ENCODE measurements at regions not wholly inside any gene's neighbourhood (a gene's known extent, or its start where the extent isn't known, plus 50 kb on each side); places are given as distances from the start of the nearest gene placed in this dataset.
"Not testable (repeated sequence)": the region's sequence is repeated elsewhere in the genome, so short reads cannot be mapped to it uniquely, and the experiment has no call there.

GRCh38 chr6:27014053-27014452 is 233.4 kb upstream of the PRSS16 start:
- H3K4me1 Mint-ChIP-seq; H3K27ac Mint-ChIP-seq; ATAC-seq (ENCODE audit: low read depth in 2 of 2); H3K36me3 Mint-ChIP-seq; DNase-seq; H3K27ac ChIP-seq (ENCODE audit: insufficient read depth, low read length, poor library complexity, severe bottlenecking); H3K36me3 ChIP-seq (ENCODE audit: control insufficient read depth, insufficient read depth, low read length); H3K4me3 Mint-ChIP-seq; H3K4me1 ChIP-seq (ENCODE audit: control insufficient read depth, insufficient read depth, low read length, poor library complexity, severe bottlenecking); H3K4me3 ChIP-seq (ENCODE audit: low read depth, low read length); H3K27me3 ChIP-seq (ENCODE audit: control insufficient read depth, insufficient read depth, low read length): not testable (repeated sequence)
- peaks cover 11 to 12% of the 10 kb centered on the region in 2 experiments for H3K9me3 ChIP-seq (ENCODE audit: control insufficient read depth in 2 of 2, low read length in 2 of 2)
- H3K9me3 Mint-ChIP-seq, result peaks cover 2 to 32% (median 13%) of the 10 kb centered on the region in 7 donors
- H3K27me3 Mint-ChIP-seq, result peaks cover 15% of the 10 kb centered on the region

- no peaks in the 10 kb centered on the region for H3K36me3 Mint-ChIP-seq
- DNase-seq, result no peak
- H3K4me3 Mint-ChIP-seq, result no peak overlapping the region
- Histone ChIP-seq H3K27me3 (ENCODE audit: control insufficient read depth, insufficient read depth, low read length) (peaks cover 10% of the 10 kb centered on the region), H3K4me1 (ENCODE audit: control insufficient read depth, insufficient read depth, low read length, poor library complexity, severe bottlenecking) (peaks cover 15% of the 10 kb centered on the region), H3K36me3 (ENCODE audit: control insufficient read depth, insufficient read depth, low read length) (no peaks in the 10 kb centered on the region), H3K27ac (ENCODE audit: insufficient read depth, low read length, poor library complexity, severe bottlenecking) (no peak overlapping the region), H3K9me3 (ENCODE audit: control insufficient read depth in 2 of 2, low read length in 2 of 2) (peaks cover 11 to 12% of the 10 kb centered on the region in 2 experiments), H3K4me3 (ENCODE audit: low read depth, low read length) (no peak overlapping the region)
- peaks cover 2 to 26% (median 13%) of the 10 kb centered on the region in 7 donors for H3K9me3 Mint-ChIP-seq
- peaks cover 0 to 14% (median 9%) of the 10 kb centered on the region in 4 donors for H3K4me1 Mint-ChIP-seq
- H3K27me3 Mint-ChIP-seq, result peaks cover 27% of the 10 kb centered on the region
- no peak overlapping the region for H3K27ac Mint-ChIP-seq
- ATAC-seq (ENCODE audit: low read depth in 2 of 2), result no peak
These were observed 230.8 kb upstream of the PRSS16 start for GRCh38 chr6:27016689-27017088.

GRCh38 chr6:27018401-27018800 is 229.1 kb upstream of the PRSS16 start:
- Histone ChIP-seq H3K4me1 (ENCODE audit: control insufficient read depth, insufficient read depth, low read length, poor library complexity, severe bottlenecking) (peaks cover 15% of the 10 kb centered on the region), H3K27me3 (ENCODE audit: control insufficient read depth, insufficient read depth, low read length) (peaks cover 11% of the 10 kb centered on the region), H3K9me3 (ENCODE audit: control insufficient read depth in 2 of 2, low read length in 2 of 2) (peaks cover 11 to 12% of the 10 kb centered on the region in 2 experiments)
- H3K36me3 ChIP-seq (ENCODE audit: control insufficient read depth, insufficient read depth, low read length); H3K27ac ChIP-seq (ENCODE audit: insufficient read depth, low read length, poor library complexity, severe bottlenecking); H3K27ac Mint-ChIP-seq; DNase-seq; H3K4me3 ChIP-seq (ENCODE audit: low read depth, low read length); ATAC-seq (ENCODE audit: low read depth in 2 of 2); H3K36me3 Mint-ChIP-seq; H3K4me3 Mint-ChIP-seq: not testable (repeated sequence)
- peaks cover 2 to 21% (median 11%) of the 10 kb centered on the region in 7 donors for H3K9me3 Mint-ChIP-seq
- peaks cover 0 to 14% (median 9%) of the 10 kb centered on the region in 4 donors for H3K4me1 Mint-ChIP-seq
- peaks cover 25% of the 10 kb centered on the region for H3K27me3 Mint-ChIP-seq

- ATAC-seq (ENCODE audit: low read depth in 2 of 2), result peak in 1 of 2 donors; percentile 50
These were observed 227.6 kb upstream of the PRSS16 start for GRCh38 chr6:27019651-27020552.

GRCh38 chr6:27020553-27020880 is 227.0 kb upstream of the PRSS16 start:
- no peak for DNase-seq
- H3K4me1 Mint-ChIP-seq, result peaks cover 0 to 14% (median 9%) of the 10 kb centered on the region in 4 donors
- peak overlapping the region; percentile 11 to 82 (median 72) for H3K4me3 Mint-ChIP-seq
- Histone ChIP-seq H3K4me1 (ENCODE audit: control insufficient read depth, insufficient read depth, low read length, poor library complexity, severe bottlenecking) (peaks cover 15% of the 10 kb centered on the region), H3K27ac (ENCODE audit: insufficient read depth, low read length, poor library complexity, severe bottlenecking) (no peak overlapping the region), H3K27me3 (ENCODE audit: control insufficient read depth, insufficient read depth, low read length) (peaks cover 13% of the 10 kb centered on the region), H3K36me3 (ENCODE audit: control insufficient read depth, insufficient read depth, low read length) (no peaks in the 10 kb centered on the region), H3K4me3 (ENCODE audit: low read depth, low read length) (peak overlapping the region; percentile 60), H3K9me3 (ENCODE audit: control insufficient read depth in 2 of 2, low read length in 2 of 2) (peaks cover 10 to 11% of the 10 kb centered on the region in 2 experiments)
- H3K9me3 Mint-ChIP-seq, result peaks cover 0 to 12% (median 7%) of the 10 kb centered on the region in 7 donors
- peak overlapping the region in 1 of 3 donors; percentile 30 for H3K27ac Mint-ChIP-seq
- H3K27me3 Mint-ChIP-seq, result peaks cover 46% of the 10 kb centered on the region
- ATAC-seq (ENCODE audit: low read depth in 2 of 2), result no peak
- no peaks in the 10 kb centered on the region for H3K36me3 Mint-ChIP-seq

More at GRCh38 chr6:27019651-27020552, 227.6 kb upstream of the PRSS16 start:
- Histone ChIP-seq H3K27me3 (ENCODE audit: control insufficient read depth, insufficient read depth, low read length) (peaks cover 13% of the 10 kb centered on the region), H3K36me3 (ENCODE audit: control insufficient read depth, insufficient read depth, low read length) (no peaks in the 10 kb centered on the region), H3K9me3 (ENCODE audit: control insufficient read depth in 2 of 2, low read length in 2 of 2) (peaks cover 11 to 12% of the 10 kb centered on the region in 2 experiments), H3K4me3 (ENCODE audit: low read depth, low read length) (peak overlapping the region; percentile 60), H3K4me1 (ENCODE audit: control insufficient read depth, insufficient read depth, low read length, poor library complexity, severe bottlenecking) (peaks cover 15% of the 10 kb centered on the region), H3K27ac (ENCODE audit: insufficient read depth, low read length, poor library complexity, severe bottlenecking) (no peak overlapping the region)
- H3K9me3 Mint-ChIP-seq, result peaks cover 2 to 16% (median 8%) of the 10 kb centered on the region in 7 donors
- H3K27me3 Mint-ChIP-seq, result peaks cover 40% of the 10 kb centered on the region
- H3K27ac Mint-ChIP-seq, result peak overlapping the region in 1 of 3 donors; percentile 30
- DNase-seq, result peak in 2 of 3 donors; percentile 2 to 56
- peaks cover 0 to 14% (median 9%) of the 10 kb centered on the region in 4 donors for H3K4me1 Mint-ChIP-seq
- H3K4me3 Mint-ChIP-seq, result peak overlapping the region; percentile 11 to 90 (median 72)
- no peaks in the 10 kb centered on the region for H3K36me3 Mint-ChIP-seq

- peaks cover 0 to 4% (median 2%) of the 10 kb centered on the region in 7 donors for H3K9me3 Mint-ChIP-seq
- ATAC-seq (ENCODE audit: low read depth in 2 of 2) (no peak), DNase-seq (no peak)
- H3K27me3 Mint-ChIP-seq, result peaks cover 58% of the 10 kb centered on the region
- Histone ChIP-seq H3K36me3 (ENCODE audit: control insufficient read depth, insufficient read depth, low read length) (no peaks in the 10 kb centered on the region), H3K4me3 (ENCODE audit: low read depth, low read length) (no peak overlapping the region), H3K4me1 (ENCODE audit: control insufficient read depth, insufficient read depth, low read length, poor library complexity, severe bottlenecking) (peaks cover 15% of the 10 kb centered on the region), H3K9me3 (ENCODE audit: control insufficient read depth in 2 of 2, low read length in 2 of 2) (no peaks in the 10 kb centered on the region), H3K27me3 (ENCODE audit: control insufficient read depth, insufficient read depth, low read length) (peaks cover 13% of the 10 kb centered on the region), H3K27ac (ENCODE audit: insufficient read depth, low read length, poor library complexity, severe bottlenecking) (no peak overlapping the region)
- peak overlapping the region in 1 of 3 donors; percentile 16 for H3K27ac Mint-ChIP-seq
- H3K4me1 Mint-ChIP-seq, result peaks cover 0 to 14% (median 9%) of the 10 kb centered on the region in 4 donors
- no peak overlapping the region for H3K4me3 Mint-ChIP-seq
- no peaks in the 10 kb centered on the region for H3K36me3 Mint-ChIP-seq
These were observed 223.8 kb upstream of the PRSS16 start for GRCh38 chr6:27023664-27024063.

GRCh38 chr6:27025351-27025750 is 222.2 kb upstream of the PRSS16 start:
- Histone ChIP-seq H3K4me1 (ENCODE audit: control insufficient read depth, insufficient read depth, low read length, poor library complexity, severe bottlenecking) (peaks cover 7% of the 10 kb centered on the region), H3K27me3 (ENCODE audit: control insufficient read depth, insufficient read depth, low read length) (peaks cover 8% of the 10 kb centered on the region), H3K9me3 (ENCODE audit: control insufficient read depth in 2 of 2, low read length in 2 of 2) (no peaks in the 10 kb centered on the region), H3K27ac (ENCODE audit: insufficient read depth, low read length, poor library complexity, severe bottlenecking) (no peak overlapping the region), H3K4me3 (ENCODE audit: low read depth, low read length) (no peak overlapping the region), H3K36me3 (ENCODE audit: control insufficient read depth, insufficient read depth, low read length) (no peaks in the 10 kb centered on the region)
- no peak for DNase-seq
- H3K4me1 Mint-ChIP-seq, result peaks cover 0 to 5% (median 5%) of the 10 kb centered on the region in 4 donors
- peaks cover 52% of the 10 kb centered on the region for H3K27me3 Mint-ChIP-seq
- no peak for ATAC-seq (ENCODE audit: low read depth in 2 of 2)
- peaks cover 0 to 3% (median 0%) of the 10 kb centered on the region in 7 donors for H3K9me3 Mint-ChIP-seq
- no peak overlapping the region for H3K27ac Mint-ChIP-seq
- no peak overlapping the region for H3K4me3 Mint-ChIP-seq
- no peaks in the 10 kb centered on the region for H3K36me3 Mint-ChIP-seq

All from CD4-positive, CD25-positive, alpha-beta regulatory T cell (primary cell).